Neural cell (in vitro differentiated cells): ENCODE measurements at regions not wholly inside any gene's neighbourhood (a gene's known extent, or its start where the extent isn't known, plus 50 kb on each side); places are given as distances from the start of the nearest gene placed in this dataset.

Experiments used
- EP300 ChIP-seq: fragments of 450-650 bp; conservative IDR thresholded peaks from 2 replicates; pipeline ENCODE4 v1.6.1; 2014; ENCODE audit warnings: antibody characterized with exemption, mild to moderate bottlenecking, moderate library complexity; ENCODE audit not compliant: poor library complexity, severe bottlenecking
- EZH2 ChIP-seq: fragments of 200-600, 300-800 bp; shearing (Covaris generic), sonication (generic); IDR thresholded peaks from 2 replicates; pipeline ENCODE4 v1.6.1; 2014; ENCODE audit warnings: antibody characterized with exemption, low read length, borderline replicate concordance, mild to moderate bottlenecking; ENCODE audit not compliant: insufficient read depth, poor library complexity, severe bottlenecking
- MXI1 ChIP-seq: fragments of 450-650 bp; conservative IDR thresholded peaks from 2 replicates; pipeline ENCODE4 v1.6.1; 2014; ENCODE audit warnings: antibody characterized with exemption, mild to moderate bottlenecking; ENCODE audit not compliant: poor library complexity, severe bottlenecking
- POLR2AphosphoS5 ChIP-seq: IDR thresholded peaks from 2 replicates; pipeline ENCODE4 v1.6.1; 2012
- RAD21 ChIP-seq: fragments of 450-650 bp; conservative IDR thresholded peaks from 2 replicates; pipeline ENCODE4 v1.6.1; 2014; ENCODE audit warnings: antibody characterized with exemption, mild to moderate bottlenecking, moderate library complexity
- TAF1 ChIP-seq: IDR thresholded peaks from 2 replicates; pipeline ENCODE4 v1.6.1; 2012; ENCODE audit warnings: low read depth
- TF ChIP-seq, protein P1 (sequence below): fragments of 450-650 bp; IDR thresholded peaks from 2 replicates; pipeline ENCODE4 v1.5.1; 2014; ENCODE audit warnings: antibody characterized with exemption, mild to moderate bottlenecking, moderate library complexity; ENCODE audit not compliant: poor library complexity, severe bottlenecking
- TF ChIP-seq, protein P2 (sequence below): IDR thresholded peaks from 2 replicates; pipeline ENCODE4 v1.6.1; 2012; ENCODE audit warnings: borderline replicate concordance

DNA sequence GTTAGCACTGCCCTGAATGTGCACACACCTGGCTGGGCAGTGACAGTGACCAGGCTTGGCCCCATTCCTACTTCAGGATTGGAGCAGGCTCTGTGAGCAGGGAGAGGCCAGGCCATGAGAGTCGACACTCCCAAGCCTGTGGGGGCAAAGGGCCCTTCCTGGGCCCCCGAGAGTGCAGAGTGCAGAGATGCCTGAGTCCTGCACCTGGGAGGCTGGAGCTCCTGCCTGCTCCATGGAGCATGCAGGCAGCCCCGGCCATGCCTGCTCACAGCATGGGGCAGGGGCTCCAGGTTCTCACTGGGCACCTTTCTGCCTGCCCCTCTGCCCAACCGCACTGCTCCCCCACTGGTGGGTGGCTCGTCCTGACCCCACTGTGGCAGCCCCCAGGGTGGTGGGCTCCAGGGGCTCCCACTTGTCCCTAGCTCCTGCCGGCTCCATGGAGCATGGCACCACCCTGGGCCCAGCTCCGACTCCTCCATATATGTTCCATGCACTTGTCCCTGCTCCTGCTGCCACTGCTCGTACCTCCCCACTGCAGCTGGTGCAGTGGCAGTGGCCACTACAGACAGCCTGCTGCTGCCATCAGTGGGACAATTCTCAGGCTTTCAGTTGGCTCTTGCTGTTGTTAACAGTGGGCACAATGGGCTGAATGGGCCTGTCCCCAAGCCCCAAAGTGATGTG lies 282.0 kb downstream of the RPRM start:
- TF ChIP-seq EZH2 (no peak), RAD21 (no peak), EP300 (no peak), POLR2AphosphoS5 (no peak), TAF1 (no peak), MXI1 (no peak)
- TF ChIP-seq, protein P1, sequence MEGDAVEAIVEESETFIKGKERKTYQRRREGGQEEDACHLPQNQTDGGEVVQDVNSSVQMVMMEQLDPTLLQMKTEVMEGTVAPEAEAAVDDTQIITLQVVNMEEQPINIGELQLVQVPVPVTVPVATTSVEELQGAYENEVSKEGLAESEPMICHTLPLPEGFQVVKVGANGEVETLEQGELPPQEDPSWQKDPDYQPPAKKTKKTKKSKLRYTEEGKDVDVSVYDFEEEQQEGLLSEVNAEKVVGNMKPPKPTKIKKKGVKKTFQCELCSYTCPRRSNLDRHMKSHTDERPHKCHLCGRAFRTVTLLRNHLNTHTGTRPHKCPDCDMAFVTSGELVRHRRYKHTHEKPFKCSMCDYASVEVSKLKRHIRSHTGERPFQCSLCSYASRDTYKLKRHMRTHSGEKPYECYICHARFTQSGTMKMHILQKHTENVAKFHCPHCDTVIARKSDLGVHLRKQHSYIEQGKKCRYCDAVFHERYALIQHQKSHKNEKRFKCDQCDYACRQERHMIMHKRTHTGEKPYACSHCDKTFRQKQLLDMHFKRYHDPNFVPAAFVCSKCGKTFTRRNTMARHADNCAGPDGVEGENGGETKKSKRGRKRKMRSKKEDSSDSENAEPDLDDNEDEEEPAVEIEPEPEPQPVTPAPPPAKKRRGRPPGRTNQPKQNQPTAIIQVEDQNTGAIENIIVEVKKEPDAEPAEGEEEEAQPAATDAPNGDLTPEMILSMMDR, result no peak
- TF ChIP-seq, protein P2, sequence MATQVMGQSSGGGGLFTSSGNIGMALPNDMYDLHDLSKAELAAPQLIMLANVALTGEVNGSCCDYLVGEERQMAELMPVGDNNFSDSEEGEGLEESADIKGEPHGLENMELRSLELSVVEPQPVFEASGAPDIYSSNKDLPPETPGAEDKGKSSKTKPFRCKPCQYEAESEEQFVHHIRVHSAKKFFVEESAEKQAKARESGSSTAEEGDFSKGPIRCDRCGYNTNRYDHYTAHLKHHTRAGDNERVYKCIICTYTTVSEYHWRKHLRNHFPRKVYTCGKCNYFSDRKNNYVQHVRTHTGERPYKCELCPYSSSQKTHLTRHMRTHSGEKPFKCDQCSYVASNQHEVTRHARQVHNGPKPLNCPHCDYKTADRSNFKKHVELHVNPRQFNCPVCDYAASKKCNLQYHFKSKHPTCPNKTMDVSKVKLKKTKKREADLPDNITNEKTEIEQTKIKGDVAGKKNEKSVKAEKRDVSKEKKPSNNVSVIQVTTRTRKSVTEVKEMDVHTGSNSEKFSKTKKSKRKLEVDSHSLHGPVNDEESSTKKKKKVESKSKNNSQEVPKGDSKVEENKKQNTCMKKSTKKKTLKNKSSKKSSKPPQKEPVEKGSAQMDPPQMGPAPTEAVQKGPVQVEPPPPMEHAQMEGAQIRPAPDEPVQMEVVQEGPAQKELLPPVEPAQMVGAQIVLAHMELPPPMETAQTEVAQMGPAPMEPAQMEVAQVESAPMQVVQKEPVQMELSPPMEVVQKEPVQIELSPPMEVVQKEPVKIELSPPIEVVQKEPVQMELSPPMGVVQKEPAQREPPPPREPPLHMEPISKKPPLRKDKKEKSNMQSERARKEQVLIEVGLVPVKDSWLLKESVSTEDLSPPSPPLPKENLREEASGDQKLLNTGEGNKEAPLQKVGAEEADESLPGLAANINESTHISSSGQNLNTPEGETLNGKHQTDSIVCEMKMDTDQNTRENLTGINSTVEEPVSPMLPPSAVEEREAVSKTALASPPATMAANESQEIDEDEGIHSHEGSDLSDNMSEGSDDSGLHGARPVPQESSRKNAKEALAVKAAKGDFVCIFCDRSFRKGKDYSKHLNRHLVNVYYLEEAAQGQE, result no peak
